OCI-LY1 (cell line): ENCODE measurements at regions not wholly inside any gene's neighbourhood (a gene's known extent, or its start where the extent isn't known, plus 50 kb on each side); places are given as distances from the start of the nearest gene placed in this dataset.

ENCODE experiments used
- CTCF ChIP-seq: fragments of 200-600 bp; sonication (generic), shearing (Covaris generic); IDR thresholded peaks from 2 replicates; pipeline ENCODE4 v1.5.1; 2017; ENCODE audit warnings: mild to moderate bottlenecking, antibody characterized with exemption, low read length, moderate library complexity, mixed read lengths
- EZH2 ChIP-seq: fragments of 200-600 bp; sonication (generic), shearing (Covaris generic); IDR thresholded peaks from 2 replicates; pipeline ENCODE4 v1.8.0; 2017; ENCODE audit warnings: borderline replicate concordance, mixed run types, mild to moderate bottlenecking, antibody characterized with exemption, low read length, moderate library complexity, mixed read lengths

DNA sequence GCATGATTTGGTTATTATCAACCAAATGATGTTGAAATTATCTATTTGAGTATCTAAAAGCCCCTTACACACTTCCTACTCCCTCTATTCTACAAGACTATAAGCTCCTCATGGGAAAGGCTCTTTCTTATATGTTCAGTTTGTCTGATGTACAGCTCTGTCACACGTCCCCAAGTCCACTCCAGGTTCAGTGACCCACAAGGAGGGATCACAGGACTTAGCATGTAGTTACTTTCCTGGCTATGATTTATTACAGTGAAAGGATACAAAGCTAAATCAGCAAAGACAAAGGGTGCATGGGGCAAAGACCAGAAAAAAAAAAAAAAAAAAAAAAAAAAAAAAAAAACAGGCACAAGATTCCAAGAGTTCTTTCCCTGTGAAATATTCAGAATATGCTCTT, 125.6 kb upstream of the TMEM106B start:
- TF ChIP-seq CTCF (no peak), EZH2 (no peak)
